A172 (cell line): ENCODE measurements at regions not wholly inside any gene's neighbourhood (a gene's known extent, or its start where the extent isn't known, plus 50 kb on each side); places are given as distances from the start of the nearest gene placed in this dataset.

Experiments
- DNase-seq: peaks from one replicate; pipeline ENCODE4 v3.0.0-alpha.2; 2015; ENCODE audit warnings: low spot score

GRCh38 chr1:87437663-87438295 is 109.1 kb downstream of the LMO4 start:
- no peak for DNase-seq

- DNase-seq = no peak
Measured at GRCh38 chr1:87439821-87440220, 111.1 kb downstream of the LMO4 start.

DNA sequence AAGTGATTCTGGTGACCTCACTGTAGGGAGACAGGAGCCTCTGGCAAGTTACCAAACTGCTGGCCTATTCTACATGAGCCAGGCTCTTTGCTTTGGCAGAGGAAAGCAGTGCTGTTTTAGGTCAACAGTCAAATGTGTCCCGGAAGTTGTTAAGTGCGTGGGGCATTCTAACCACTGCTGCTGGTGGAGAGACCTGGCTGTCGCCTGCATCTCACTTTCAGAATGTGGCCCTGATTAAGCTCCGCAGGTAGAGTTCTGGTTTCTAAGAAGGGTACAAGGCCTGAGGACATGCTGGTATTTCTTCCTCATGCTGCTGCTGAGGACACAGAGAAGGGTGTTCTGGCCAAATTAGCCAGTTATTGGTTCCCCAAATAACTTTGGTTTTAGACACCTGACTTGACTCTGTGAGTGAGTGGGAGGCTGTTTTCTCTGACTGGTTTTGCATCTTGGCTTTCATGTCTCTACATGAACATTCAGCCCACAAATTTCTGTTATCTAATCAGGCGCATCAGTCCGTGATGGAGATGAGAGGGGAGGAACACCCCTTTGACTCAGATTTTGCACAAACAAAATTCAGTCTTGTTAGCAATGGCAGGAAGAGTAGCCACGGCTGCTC is 120.8 kb downstream of the LMO4 start:
- no peak for DNase-seq

GRCh38 chr1:87450136-87450535 is 121.5 kb downstream of the LMO4 start:
- no peak for DNase-seq

GRCh38 chr1:87450615-87451209 is 122.0 kb downstream of the LMO4 start:
- DNase-seq = no peak

DNA sequence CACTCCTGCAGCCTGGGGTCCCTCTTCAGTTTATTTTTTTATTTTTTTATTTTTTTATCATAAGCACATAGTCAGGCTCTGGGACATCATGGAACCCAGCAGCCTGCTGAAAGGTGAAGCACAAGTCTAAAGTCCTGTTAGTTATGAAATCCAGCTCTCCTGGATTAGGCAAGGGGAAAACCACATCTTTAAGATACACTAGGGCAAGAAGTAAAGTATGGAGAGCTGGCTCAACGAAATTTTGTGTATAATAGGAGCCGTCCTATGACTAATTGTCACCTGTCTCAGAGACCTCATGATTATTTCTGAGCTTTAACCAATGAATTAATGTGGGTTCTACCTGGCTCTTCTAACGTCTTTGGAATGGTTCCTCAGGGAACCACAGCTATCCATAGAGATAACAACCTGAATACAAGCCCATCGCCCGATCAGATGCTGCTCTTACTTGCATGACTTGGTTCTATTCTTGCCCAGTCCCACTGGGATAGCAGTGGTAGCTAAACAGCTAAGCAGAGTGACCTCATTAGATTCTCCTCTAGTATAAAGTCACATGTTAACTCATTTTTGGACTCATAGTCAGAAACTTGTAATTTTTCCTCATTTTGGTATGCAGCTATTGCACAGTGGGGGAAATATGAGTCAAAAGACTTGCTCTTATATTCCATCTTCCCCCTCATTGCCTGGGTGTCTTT is 122.7 kb downstream of the LMO4 start:
- DNase-seq = no peak

GRCh38 chr1:87452648-87453047 is 124.0 kb downstream of the LMO4 start:
- DNase-seq = no peak

DNA sequence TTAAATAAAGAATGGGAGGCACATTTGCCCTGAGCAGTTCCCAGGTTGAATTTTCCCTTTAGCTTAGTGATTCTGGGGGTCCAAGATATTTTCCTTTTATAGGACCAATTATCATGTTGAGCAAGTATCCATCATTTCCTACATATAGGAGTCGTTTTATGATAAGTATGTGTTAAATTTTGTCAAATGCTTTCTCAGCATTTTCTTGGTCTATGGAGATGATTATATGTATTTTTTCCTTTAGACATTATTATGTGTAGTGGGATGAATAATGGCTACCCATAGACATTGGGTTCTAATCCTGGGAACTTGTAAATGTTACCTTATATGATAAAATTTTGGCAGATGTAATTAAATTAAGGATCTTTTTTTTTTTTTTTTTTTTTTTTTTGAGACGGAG is 128.7 kb downstream of the LMO4 start:
- no peak for DNase-seq

DNA sequence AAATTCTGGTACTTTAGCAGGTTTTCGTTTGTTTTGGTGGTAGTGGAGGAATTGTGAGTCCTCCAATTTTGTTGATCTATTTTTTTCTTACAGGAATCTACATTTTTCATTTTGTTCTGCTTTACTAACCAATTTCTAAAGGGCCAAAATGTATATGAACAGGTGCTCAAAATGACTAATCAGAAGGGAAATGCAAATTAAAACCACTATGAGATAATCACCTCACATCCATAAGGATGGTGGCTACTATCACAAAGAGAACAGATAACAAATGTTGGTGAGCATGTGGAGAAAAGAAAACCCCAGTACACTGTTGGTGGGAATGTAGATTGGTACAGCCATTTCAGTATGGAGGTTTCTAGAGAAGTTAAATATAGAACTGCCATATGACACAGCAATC is 134.2 kb downstream of the LMO4 start:
- no peak for DNase-seq

DNA sequence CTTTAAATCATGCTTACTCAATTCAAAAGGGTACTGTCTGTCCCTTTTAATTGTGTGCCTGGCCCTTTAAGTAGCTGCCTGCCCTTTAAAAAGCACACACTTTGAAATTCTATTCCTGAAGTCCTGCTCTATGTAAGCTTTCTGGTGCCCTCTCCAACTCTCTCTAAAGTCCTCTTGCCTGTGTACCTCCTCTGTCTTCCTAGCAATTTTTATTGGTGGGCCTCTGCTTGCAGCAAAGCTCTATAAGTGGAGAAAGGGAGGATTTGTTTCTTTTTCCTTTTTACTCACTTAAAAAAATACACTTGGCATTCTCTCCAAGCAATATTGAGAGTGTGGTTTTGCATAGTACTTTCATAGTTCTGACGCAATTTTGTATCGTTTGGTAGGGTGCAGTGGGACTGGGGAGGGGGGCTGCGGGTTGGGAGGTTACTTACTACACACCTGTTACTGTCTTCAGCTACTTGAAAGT is 135.4 kb downstream of the LMO4 start:
- DNase-seq = no peak

DNA sequence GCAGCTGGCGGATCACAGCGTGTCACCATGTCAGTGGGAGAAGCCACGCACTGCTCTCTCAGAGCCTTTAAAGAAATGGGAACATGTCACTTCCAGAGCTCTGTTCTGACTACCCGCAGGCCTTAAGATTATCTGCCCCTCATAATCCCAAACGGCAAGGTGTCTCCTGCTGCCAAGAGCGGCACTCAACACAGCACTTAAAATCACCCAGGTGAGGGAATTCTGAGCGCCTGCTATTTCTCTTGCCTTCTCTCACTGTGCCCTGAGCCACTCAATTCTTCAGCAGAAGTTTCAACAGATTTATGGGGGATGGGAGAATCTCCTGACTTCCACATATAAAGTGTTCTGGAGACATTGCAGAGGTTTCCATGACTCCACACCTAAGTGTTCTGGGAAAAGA is 137.9 kb downstream of the LMO4 start:
- DNase-seq = no peak

DNA sequence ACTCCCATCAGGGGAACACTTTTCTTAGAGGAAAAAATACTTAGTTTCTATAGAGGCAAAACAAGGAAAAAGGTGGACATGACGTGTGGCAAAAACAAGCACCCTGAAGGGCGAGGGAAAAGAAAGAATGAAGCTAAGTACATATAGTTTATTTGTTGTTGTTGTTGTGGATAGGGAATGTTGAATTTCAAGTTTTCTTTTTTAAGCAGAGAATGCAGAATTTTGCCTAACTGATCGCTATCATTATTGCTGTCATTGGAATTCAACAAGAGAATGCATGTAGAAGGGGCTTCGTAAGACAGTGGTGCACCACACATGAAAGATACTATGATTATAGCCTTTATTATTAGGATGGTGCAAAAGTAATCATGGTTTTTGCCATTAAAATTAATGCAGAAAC is 144.0 kb downstream of the LMO4 start:
- DNase-seq = no peak

DNA sequence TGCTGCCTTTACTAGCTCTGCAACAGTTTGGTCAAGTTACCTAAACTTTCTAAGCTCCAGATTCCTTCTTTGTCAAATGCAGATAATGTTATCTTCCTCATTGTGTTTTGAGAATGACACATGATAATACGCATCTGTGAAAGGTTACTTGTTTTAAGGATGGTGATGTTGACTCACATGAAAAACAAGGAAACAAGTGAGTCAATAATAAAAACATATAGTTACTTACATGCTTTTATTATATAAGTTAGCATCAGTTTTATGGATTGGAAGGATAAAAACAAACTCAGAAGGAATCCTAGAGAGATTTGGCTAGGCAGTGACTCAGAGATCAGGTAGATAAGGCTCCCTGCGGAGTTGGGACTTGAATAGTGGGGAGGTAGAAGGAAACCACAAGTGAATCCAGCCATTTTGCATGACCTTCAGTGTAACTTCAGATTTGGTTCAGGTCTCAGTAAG is 144.6 kb downstream of the LMO4 start:
- peak; percentile 55 for DNase-seq

DNA sequence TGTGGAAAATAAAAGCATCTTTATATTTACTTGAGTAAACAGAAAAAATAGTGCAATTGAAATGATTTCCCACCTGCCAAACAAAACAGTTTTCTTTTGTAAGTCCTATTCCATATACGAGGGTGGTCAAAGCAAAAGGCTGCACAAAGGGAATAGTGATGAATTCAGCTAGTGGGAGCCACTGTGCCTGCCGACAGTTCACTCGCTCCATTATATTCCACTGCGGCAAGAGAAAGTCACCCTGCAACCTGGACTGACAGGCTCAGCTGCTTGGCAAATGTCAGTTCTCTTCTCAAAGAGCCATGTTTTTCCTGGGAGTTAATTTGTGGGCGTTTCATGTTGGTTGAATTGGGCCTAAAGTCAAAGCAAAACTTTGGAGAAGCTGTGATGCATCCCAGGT is 145.4 kb downstream of the LMO4 start:
- DNase-seq = no peak

DNA sequence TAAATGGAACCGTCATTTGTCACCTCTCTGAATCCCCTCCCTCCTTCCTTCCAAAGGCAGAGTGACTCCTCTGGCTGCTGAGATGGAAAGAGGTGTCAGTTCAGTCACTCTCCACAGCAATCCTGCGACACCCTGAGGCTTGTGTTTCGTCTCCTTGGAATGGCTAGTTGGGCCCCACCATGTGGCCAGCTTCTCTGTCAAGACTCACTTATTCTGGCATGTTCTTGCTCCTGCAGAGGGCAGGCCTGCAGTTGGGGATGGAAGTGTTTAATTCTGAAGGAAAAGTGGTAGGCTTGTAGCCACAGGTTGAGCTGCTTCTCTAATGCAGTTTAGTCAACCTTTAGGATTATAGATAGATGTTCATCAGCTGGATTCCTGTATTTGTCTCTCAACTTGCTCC is 149.6 kb downstream of the LMO4 start:
- DNase-seq = peak; percentile 2

DNA sequence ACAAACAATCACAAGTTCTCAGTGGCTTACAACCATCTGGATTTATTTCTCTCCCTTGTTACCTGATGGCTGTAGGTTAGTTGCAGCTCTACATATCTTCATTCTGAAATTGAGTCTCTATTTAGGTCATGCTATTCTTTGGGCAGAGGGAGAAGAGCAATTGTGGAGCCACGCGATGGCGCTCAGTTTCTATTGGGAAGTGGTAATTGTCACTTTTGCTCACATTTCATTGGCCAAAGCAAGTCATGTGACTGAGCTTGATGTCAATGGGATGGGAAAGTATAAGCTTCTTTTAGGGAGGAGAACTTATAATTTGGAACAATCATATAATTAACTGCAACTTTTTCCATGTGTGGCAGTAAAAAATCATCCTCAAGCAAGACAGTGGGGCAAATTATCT is 166.5 kb downstream of the LMO4 start:
- no peak for DNase-seq

DNA sequence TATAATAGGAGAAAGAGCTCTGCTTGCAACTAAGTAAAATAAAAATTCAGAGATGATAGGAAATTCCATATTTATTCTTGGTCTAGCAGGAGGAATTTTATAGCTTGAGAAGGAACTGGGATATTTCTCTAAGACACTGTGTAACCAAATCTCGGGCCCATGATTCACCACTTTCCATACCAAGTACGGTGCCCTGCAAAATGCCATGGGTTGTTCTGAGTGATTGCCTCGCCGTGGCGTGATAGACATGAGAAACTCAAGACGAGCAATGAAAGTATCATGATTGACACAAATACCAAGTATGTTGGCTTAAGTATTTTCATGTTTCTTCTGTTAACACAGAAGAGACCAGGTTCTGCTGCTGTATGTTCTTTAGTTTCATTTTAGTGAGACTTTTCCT is 167.2 kb downstream of the LMO4 start:
- DNase-seq = no peak

- no peak for DNase-seq
Measured at GRCh38 chr1:87497380-87498203, 168.9 kb downstream of the LMO4 start.

DNA sequence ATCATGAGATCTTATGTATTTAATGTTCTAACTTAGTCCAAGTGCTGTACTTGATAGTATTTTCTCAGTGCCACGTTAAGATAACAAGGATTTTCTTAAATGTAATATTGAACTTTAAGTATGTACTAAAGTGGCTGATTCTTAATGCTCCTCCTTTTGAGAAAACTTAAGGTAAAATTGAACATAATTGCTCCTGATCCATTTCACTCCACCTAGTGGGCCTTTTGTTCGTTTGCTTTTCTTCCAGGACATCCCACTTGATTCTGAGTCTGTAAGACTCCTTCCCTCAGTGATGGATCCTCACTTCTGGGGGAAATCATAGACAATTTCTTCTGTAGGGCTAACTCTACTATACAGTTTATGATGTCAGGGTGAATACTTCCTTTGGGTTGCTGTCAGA is 173.1 kb downstream of the LMO4 start:
- DNase-seq = no peak

DNA sequence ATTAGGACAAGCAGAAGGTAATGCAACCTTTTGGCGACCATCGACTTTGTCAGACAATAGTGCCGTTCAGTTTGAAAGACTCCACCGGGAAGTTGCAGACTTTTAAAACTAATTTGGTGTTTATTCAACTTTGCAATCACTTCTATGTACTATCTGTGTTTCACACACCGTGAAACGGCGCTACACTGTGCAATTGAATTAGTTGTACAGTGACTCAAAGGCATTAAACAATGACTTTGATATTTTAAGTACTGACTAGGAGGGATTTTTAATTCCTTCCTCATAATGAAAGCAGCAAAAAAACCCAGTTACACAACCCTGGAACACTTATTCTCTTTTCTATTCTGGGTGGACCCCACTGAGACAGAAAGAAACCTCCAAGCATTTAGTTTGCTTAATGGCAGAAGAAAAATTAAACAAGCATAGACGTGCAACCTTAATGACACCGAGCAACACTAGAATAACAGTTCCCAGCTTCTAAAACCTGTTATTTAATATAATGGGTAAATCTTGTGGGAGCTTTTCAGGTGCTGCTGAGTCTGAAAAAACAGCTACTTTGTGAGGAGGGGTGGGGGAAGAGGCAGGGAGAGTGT is 176.8 kb downstream of the LMO4 start:
- DNase-seq = no peak

DNA sequence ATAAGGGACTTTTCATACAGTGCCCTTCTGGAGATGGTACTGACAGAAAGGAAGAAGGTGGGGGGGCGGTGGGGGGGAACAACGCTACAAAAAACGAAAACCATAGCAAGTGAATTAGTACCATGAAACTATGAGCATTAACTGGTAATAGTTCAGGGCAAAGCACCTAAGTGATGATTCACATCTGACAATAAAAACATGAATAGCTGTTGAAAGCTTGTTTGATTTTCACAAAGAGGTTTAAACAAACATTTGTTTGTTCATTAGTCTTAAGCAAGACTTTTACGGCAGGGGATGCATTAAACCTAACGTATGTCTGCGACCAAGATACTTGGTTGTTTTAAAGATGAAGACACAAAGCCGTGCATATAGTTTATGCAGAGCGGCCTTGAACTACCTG is 177.5 kb downstream of the LMO4 start:
- DNase-seq = no peak
